GM20000 (cell line): ENCODE measurements at regions not wholly inside any gene's neighbourhood (a gene's known extent, or its start where the extent isn't known, plus 50 kb on each side); places are given as distances from the start of the nearest gene placed in this dataset.

Experiments
- DNase-seq: peaks from one replicate; pipeline ENCODE4 v3.0.0; 2012; ENCODE audit warnings: low spot score
- CTCF ChIP-seq: IDR thresholded peaks from 2 replicates; pipeline ENCODE4 v1.5.1; 2012; ENCODE audit warnings: mild to moderate bottlenecking, control low read depth; ENCODE audit errors: extremely low read depth, missing control alignments

- TF ChIP-seq CTCF: no peak
- no peak for DNase-seq
Measured at GRCh38 chr1:58971629-58972140, 187.8 kb upstream of the JUN start.

GRCh38 chr1:58975888-58976287 is 192.0 kb upstream of the JUN start:
- no peak for TF ChIP-seq CTCF
- DNase-seq: no peak

GRCh38 chr1:58976294-58976693 is 192.4 kb upstream of the JUN start:
- DNase-seq: no peak
- TF ChIP-seq CTCF: no peak

GRCh38 chr1:58977598-58977997 is 193.8 kb upstream of the JUN start:
- no peak for TF ChIP-seq CTCF
- DNase-seq: no peak

- no peak for TF ChIP-seq CTCF
- no peak for DNase-seq
Measured at GRCh38 chr1:58978096-58978495, 194.2 kb upstream of the JUN start.

- TF ChIP-seq CTCF: no peak
Measured at GRCh38 chr1:58979086-58979485, 195.2 kb upstream of the JUN start.

GRCh38 chr1:58979677-58980076 is 195.8 kb upstream of the JUN start:
- TF ChIP-seq CTCF: no peak
- DNase-seq: no peak

More at GRCh38 chr1:58979086-58979485, 195.2 kb upstream of the JUN start:
- DNase-seq: no peak
